ENCODE measurements at regions not wholly inside any gene's neighbourhood (a gene's known extent, or its start where the extent isn't known, plus 50 kb on each side); places are given as distances from the start of the nearest gene placed in this dataset.

DNA sequence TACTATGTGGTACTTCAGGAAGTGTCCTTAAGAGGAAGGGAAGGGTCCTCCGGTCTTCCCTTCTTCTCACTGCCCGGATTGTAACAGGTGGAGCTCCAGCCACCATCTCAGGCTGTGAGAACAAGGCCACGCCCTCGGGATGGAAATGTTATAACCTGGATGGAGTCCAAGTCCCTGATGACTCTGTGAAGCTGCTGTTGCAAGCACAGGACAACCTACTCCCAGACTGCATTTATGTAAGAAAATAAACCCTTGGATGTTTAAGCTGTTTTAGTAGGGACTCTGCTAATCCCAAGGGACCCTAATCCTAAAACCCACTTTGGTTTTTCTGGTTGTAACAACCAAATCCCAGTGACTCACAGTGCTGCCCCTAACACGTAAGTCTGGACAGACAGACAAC lies 221.6 kb downstream of the ACTL7B start:
- no peak for TF ChIP-seq EZH2phosphoT487 (IDR thresholded peaks at IDR 0.05; ENCODE audit: borderline replicate concordance, low read length)
- TF ChIP-seq, protein P1, sequence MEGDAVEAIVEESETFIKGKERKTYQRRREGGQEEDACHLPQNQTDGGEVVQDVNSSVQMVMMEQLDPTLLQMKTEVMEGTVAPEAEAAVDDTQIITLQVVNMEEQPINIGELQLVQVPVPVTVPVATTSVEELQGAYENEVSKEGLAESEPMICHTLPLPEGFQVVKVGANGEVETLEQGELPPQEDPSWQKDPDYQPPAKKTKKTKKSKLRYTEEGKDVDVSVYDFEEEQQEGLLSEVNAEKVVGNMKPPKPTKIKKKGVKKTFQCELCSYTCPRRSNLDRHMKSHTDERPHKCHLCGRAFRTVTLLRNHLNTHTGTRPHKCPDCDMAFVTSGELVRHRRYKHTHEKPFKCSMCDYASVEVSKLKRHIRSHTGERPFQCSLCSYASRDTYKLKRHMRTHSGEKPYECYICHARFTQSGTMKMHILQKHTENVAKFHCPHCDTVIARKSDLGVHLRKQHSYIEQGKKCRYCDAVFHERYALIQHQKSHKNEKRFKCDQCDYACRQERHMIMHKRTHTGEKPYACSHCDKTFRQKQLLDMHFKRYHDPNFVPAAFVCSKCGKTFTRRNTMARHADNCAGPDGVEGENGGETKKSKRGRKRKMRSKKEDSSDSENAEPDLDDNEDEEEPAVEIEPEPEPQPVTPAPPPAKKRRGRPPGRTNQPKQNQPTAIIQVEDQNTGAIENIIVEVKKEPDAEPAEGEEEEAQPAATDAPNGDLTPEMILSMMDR (IDR thresholded peaks at IDR 0.05; ENCODE audit: low read depth, low read length, poor library complexity, severe bottlenecking): no peak
